ENCODE measurements at regions not wholly inside any gene's neighbourhood (a gene's known extent, or its start where the extent isn't known, plus 50 kb on each side); places are given as distances from the start of the nearest gene placed in this dataset.

DNA sequence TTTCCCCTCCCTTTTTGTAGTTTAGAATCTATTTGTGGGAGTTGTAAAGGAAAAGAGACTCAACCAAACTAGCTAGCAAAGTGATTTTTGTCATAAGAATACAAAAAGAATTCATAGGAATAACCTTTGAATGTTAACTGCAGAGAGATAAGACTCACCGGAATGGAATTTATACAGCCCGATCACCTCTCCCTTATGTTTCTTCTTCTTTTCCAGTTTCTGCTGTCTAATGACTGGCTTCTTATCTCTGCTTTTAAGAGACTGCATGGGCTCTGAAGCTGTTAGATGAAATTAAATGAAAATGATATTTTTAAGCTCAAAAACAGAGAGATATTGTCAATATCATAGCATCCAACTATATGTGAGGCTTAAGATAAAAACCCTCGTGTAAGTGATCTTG is 1095.9 kb downstream of the REEP3 start:
- H3K4me3 ChIP-seq (ENCODE audit: low read length in 2 of 2): no peak overlapping the region
- no peak overlapping the region for H3K4me2 ChIP-seq (ENCODE audit: insufficient read depth, low read length, poor library complexity, severe bottlenecking)
- no peak overlapping the region for H3K14ac ChIP-seq (ENCODE audit: low read length)
- H2BK15ac ChIP-seq (ENCODE audit: low read length): no peak overlapping the region
- H3K18ac ChIP-seq (ENCODE audit: low read length): no peak overlapping the region
- no peaks in the 10 kb centered on the region for H3K79me1 ChIP-seq (ENCODE audit: low read depth, low read length)
- H3K9ac ChIP-seq (ENCODE audit: low read depth, low read length, poor library complexity): no peak overlapping the region
- no peak overlapping the region for H2BK12ac ChIP-seq (ENCODE audit: low read length)
- no peak overlapping the region for H3K23ac ChIP-seq (ENCODE audit: low read depth, low read length, poor library complexity)
- no peak overlapping the region for H4K8ac ChIP-seq (ENCODE audit: low read depth, low read length)
- H3K27me3 ChIP-seq (ENCODE audit: control insufficient read depth in 3 of 3, insufficient read depth in 3 of 3, low read depth in 1 of 3, low read length in 3 of 3): no peaks in the 10 kb centered on the region
- no peak overlapping the region for H2BK5ac ChIP-seq (ENCODE audit: low read length)
- H3K27ac ChIP-seq (replicated peaks; ENCODE audit: low read length): no peak overlapping the region
- H3K4ac ChIP-seq (ENCODE audit: low read length): no peak overlapping the region
- no peak overlapping the region for H2AFZ ChIP-seq (ENCODE audit: low read length)
- H2BK120ac ChIP-seq (ENCODE audit: low read depth, low read length): no peak overlapping the region
- H2AK5ac ChIP-seq (ENCODE audit: low read depth, low read length): no peak overlapping the region
- no peaks in the 10 kb centered on the region for H3K36me3 ChIP-seq (replicated peaks in 1 of 2; ENCODE audit: control insufficient read depth in 2 of 2, insufficient read depth in 2 of 2, low read length in 2 of 2)
- H4K91ac ChIP-seq (ENCODE audit: low read depth, low read length, poor library complexity): no peak overlapping the region
- H3K4me1 ChIP-seq (ENCODE audit: control insufficient read depth in 2 of 2, insufficient read depth in 1 of 2, low read depth in 1 of 2, low read length in 2 of 2): no peaks in the 10 kb centered on the region
- no CpG with 5 or more reads among the region's 3 CpGs for WGBS, 2 donors (ENCODE audit: extremely low coverage in 2 of 2, insufficient read length in 2 of 2, insufficient replicate concordance in 1 of 2)
- no peak for DNase-seq (ENCODE audit: low spot score)
- H3K9me3 ChIP-seq (replicated peaks in 1 of 2; ENCODE audit: control insufficient read depth in 2 of 2, insufficient read depth in 1 of 2, low read depth in 1 of 2, low read length in 2 of 2): no peaks in the 10 kb centered on the region

DNA sequence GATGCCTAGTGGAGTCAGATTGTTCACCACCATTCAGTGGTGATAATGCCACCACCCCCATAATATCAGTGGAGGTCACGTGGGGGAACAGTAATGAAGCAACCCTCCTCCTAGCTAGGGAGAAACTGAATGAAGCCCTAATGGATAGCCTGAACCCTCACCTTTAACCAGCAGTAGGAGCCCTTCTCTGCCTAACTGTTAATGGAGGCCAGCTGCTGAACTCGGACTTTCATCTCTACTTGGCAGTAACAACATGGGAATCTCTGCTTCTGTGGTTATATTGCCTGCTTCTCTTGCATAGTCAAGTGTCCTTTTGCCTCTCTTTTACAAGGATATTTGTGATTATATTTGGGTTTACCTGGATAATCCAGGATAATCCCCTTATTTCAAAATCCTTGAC is 1097.9 kb downstream of the REEP3 start:
- Histone ChIP-seq H3K9ac (ENCODE audit: low read depth, low read length, poor library complexity) (no peak overlapping the region), H3K9me3 (replicated peaks in 1 of 2; ENCODE audit: control insufficient read depth in 2 of 2, insufficient read depth in 1 of 2, low read depth in 1 of 2, low read length in 2 of 2) (no peaks in the 10 kb centered on the region), H3K27me3 (ENCODE audit: control insufficient read depth in 3 of 3, insufficient read depth in 3 of 3, low read depth in 1 of 3, low read length in 3 of 3) (no peaks in the 10 kb centered on the region), H2AFZ (ENCODE audit: low read length) (no peak overlapping the region), H4K91ac (ENCODE audit: low read depth, low read length, poor library complexity) (no peak overlapping the region), H2AK5ac (ENCODE audit: low read depth, low read length) (no peak overlapping the region), H3K36me3 (replicated peaks in 1 of 2; ENCODE audit: control insufficient read depth in 2 of 2, insufficient read depth in 2 of 2, low read length in 2 of 2) (no peaks in the 10 kb centered on the region), H3K18ac (ENCODE audit: low read length) (no peak overlapping the region), H3K23ac (ENCODE audit: low read depth, low read length, poor library complexity) (no peak overlapping the region), H3K79me1 (ENCODE audit: low read depth, low read length) (no peaks in the 10 kb centered on the region), H2BK5ac (ENCODE audit: low read length) (no peak overlapping the region), H3K14ac (ENCODE audit: low read length) (no peak overlapping the region), H3K4ac (ENCODE audit: low read length) (no peak overlapping the region), H3K4me2 (ENCODE audit: insufficient read depth, low read length, poor library complexity, severe bottlenecking) (no peak overlapping the region), H2BK120ac (ENCODE audit: low read depth, low read length) (no peak overlapping the region), H3K4me1 (ENCODE audit: control insufficient read depth in 2 of 2, insufficient read depth in 1 of 2, low read depth in 1 of 2, low read length in 2 of 2) (no peaks in the 10 kb centered on the region), H2BK15ac (ENCODE audit: low read length) (no peak overlapping the region), H2BK12ac (ENCODE audit: low read length) (no peak overlapping the region), H4K8ac (ENCODE audit: low read depth, low read length) (no peak overlapping the region), H3K27ac (replicated peaks; ENCODE audit: low read length) (no peak overlapping the region), H3K4me3 (ENCODE audit: low read length in 2 of 2) (no peak overlapping the region)
- DNase-seq (ENCODE audit: low spot score): no peak
- no CpG with 5 or more reads among the region's 2 CpGs for WGBS, 2 donors (ENCODE audit: extremely low coverage in 2 of 2, insufficient read length in 2 of 2, insufficient replicate concordance in 1 of 2)

DNA sequence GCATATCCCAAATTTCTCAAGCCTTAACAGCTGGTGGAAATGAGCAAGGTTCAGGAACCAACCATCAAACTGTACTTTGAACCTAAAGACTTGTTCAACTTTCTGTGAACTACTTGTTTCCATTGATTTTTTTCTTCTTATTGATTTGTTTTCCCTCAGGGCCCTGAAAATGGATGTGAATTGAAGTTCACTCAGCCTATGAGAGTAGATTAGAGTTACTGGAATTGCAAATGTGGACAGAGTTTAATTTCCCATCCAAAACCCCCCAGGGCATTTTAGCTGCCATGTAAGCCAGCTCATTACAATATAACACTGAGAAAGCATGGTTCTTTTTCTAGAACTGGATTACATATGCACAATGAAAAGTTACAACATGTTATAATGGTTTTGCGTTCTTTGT is 1105.7 kb downstream of the REEP3 start:
- no CpG with 5 or more reads among the region's 1 CpG for WGBS, 2 donors (ENCODE audit: extremely low coverage in 2 of 2, insufficient read length in 2 of 2, insufficient replicate concordance in 1 of 2)
- DNase-seq (ENCODE audit: low spot score): no peak
- H3K18ac ChIP-seq (ENCODE audit: low read length): no peak overlapping the region
- H2BK120ac ChIP-seq (ENCODE audit: low read depth, low read length): no peak overlapping the region
- H3K4me2 ChIP-seq (ENCODE audit: insufficient read depth, low read length, poor library complexity, severe bottlenecking): no peak overlapping the region
- no peak overlapping the region for H3K9ac ChIP-seq (ENCODE audit: low read depth, low read length, poor library complexity)
- no peaks in the 10 kb centered on the region for H3K27me3 ChIP-seq (ENCODE audit: control insufficient read depth in 3 of 3, insufficient read depth in 3 of 3, low read depth in 1 of 3, low read length in 3 of 3)
- H3K79me1 ChIP-seq (ENCODE audit: low read depth, low read length): no peaks in the 10 kb centered on the region
- no peak overlapping the region for H2BK5ac ChIP-seq (ENCODE audit: low read length)
- no peak overlapping the region for H3K23ac ChIP-seq (ENCODE audit: low read depth, low read length, poor library complexity)
- no peak overlapping the region for H2AFZ ChIP-seq (ENCODE audit: low read length)
- no peaks in the 10 kb centered on the region for H3K4me1 ChIP-seq (ENCODE audit: control insufficient read depth in 2 of 2, insufficient read depth in 1 of 2, low read depth in 1 of 2, low read length in 2 of 2)
- H3K14ac ChIP-seq (ENCODE audit: low read length): no peak overlapping the region
- no peak overlapping the region for H2BK15ac ChIP-seq (ENCODE audit: low read length)
- H3K36me3 ChIP-seq (replicated peaks in 1 of 2; ENCODE audit: control insufficient read depth in 2 of 2, insufficient read depth in 2 of 2, low read length in 2 of 2): no peaks in the 10 kb centered on the region
- H3K4me3 ChIP-seq (ENCODE audit: low read length in 2 of 2): no peak overlapping the region
- H3K9me3 ChIP-seq (replicated peaks in 1 of 2; ENCODE audit: control insufficient read depth in 2 of 2, insufficient read depth in 1 of 2, low read depth in 1 of 2, low read length in 2 of 2): no peaks in the 10 kb centered on the region
- no peak overlapping the region for H4K91ac ChIP-seq (ENCODE audit: low read depth, low read length, poor library complexity)
- H3K4ac ChIP-seq (ENCODE audit: low read length): no peak overlapping the region
- no peak overlapping the region for H2BK12ac ChIP-seq (ENCODE audit: low read length)
- no peak overlapping the region for H2AK5ac ChIP-seq (ENCODE audit: low read depth, low read length)
- H3K27ac ChIP-seq (replicated peaks; ENCODE audit: low read length): no peak overlapping the region
- H4K8ac ChIP-seq (ENCODE audit: low read depth, low read length): no peak overlapping the region

DNA sequence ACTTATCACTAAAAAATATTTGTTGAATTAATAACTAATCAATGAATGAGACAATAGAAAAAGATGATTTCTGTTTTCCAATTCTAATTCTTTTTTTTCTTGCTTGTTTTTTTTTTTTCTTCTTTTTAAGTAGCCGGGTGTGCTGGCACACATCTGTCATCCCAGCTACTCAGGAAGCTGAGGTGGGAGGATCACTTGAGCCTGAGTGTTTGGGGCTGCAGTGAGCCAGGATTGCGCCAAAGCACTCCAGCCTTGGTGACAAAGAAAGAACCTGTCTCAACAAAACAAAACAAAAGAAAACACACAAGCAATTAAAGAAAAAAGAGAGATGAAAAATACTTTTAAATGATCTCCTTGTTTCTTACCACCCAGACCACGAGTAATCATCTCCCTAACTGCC is 1109.3 kb downstream of the REEP3 start:
- Histone ChIP-seq H3K4me2 (ENCODE audit: insufficient read depth, low read length, poor library complexity, severe bottlenecking) (no peak overlapping the region), H3K4me1 (ENCODE audit: control insufficient read depth in 2 of 2, insufficient read depth in 1 of 2, low read depth in 1 of 2, low read length in 2 of 2) (no peaks in the 10 kb centered on the region), H2BK15ac (ENCODE audit: low read length) (no peak overlapping the region), H4K8ac (ENCODE audit: low read depth, low read length) (no peak overlapping the region), H3K4me3 (ENCODE audit: low read length in 2 of 2) (no peak overlapping the region), H3K4ac (ENCODE audit: low read length) (no peak overlapping the region), H4K91ac (ENCODE audit: low read depth, low read length, poor library complexity) (no peak overlapping the region), H3K23ac (ENCODE audit: low read depth, low read length, poor library complexity) (no peak overlapping the region), H3K9ac (ENCODE audit: low read depth, low read length, poor library complexity) (no peak overlapping the region), H3K36me3 (replicated peaks in 1 of 2; ENCODE audit: control insufficient read depth in 2 of 2, insufficient read depth in 2 of 2, low read length in 2 of 2) (no peaks in the 10 kb centered on the region), H3K18ac (ENCODE audit: low read length) (no peak overlapping the region), H3K9me3 (replicated peaks in 1 of 2; ENCODE audit: control insufficient read depth in 2 of 2, insufficient read depth in 1 of 2, low read depth in 1 of 2, low read length in 2 of 2) (no peaks in the 10 kb centered on the region), H2BK12ac (ENCODE audit: low read length) (no peak overlapping the region), H2AFZ (ENCODE audit: low read length) (no peak overlapping the region), H2BK120ac (ENCODE audit: low read depth, low read length) (no peak overlapping the region), H3K79me1 (ENCODE audit: low read depth, low read length) (no peaks in the 10 kb centered on the region), H3K27me3 (ENCODE audit: control insufficient read depth in 3 of 3, insufficient read depth in 3 of 3, low read depth in 1 of 3, low read length in 3 of 3) (no peaks in the 10 kb centered on the region), H3K27ac (replicated peaks; ENCODE audit: low read length) (no peak overlapping the region), H3K14ac (ENCODE audit: low read length) (no peak overlapping the region), H2AK5ac (ENCODE audit: low read depth, low read length) (no peak overlapping the region), H2BK5ac (ENCODE audit: low read length) (no peak overlapping the region)
- no peak for DNase-seq (ENCODE audit: low spot score)
- no CpG with 5 or more reads among the region's 3 CpGs for WGBS, 2 donors (ENCODE audit: extremely low coverage in 2 of 2, insufficient read length in 2 of 2, insufficient replicate concordance in 1 of 2)

Measured in neuronal stem cell (in vitro differentiated cells).